Panc1 (cell line): ENCODE measurements at regions not wholly inside any gene's neighbourhood (a gene's known extent, or its start where the extent isn't known, plus 50 kb on each side); places are given as distances from the start of the nearest gene placed in this dataset.

Source experiments
- POLR2AphosphoS5 ChIP-seq: IDR thresholded peaks from 2 replicates; pipeline ENCODE4 v1.6.1; 2012; ENCODE audit warnings: mild to moderate bottlenecking, low read depth, low read length, moderate library complexity
- TCF7L2 ChIP-seq: IDR thresholded peaks from 2 replicates; pipeline ENCODE4 v1.6.1; 2011; ENCODE audit warnings: mild to moderate bottlenecking, low read depth, low read length, inconsistent platforms
- TF ChIP-seq, protein P1 (sequence below): fragments of 450-650 bp; IDR thresholded peaks from 2 replicates; pipeline ENCODE4 v1.5.1; 2017; ENCODE audit warnings: mild to moderate bottlenecking
- TF ChIP-seq, protein P2 (sequence below), 2 experiments: IDR thresholded peaks; 2 replicates each; pipeline ENCODE4 v1.6.1; 2011 to 2012; ENCODE audit warnings: low read depth in 2 of 2, control low read depth in 1 of 2, low read length in 1 of 2, mild to moderate bottlenecking in 1 of 2, moderate library complexity in 1 of 2; ENCODE audit not compliant: insufficient read depth in 1 of 2

DNA sequence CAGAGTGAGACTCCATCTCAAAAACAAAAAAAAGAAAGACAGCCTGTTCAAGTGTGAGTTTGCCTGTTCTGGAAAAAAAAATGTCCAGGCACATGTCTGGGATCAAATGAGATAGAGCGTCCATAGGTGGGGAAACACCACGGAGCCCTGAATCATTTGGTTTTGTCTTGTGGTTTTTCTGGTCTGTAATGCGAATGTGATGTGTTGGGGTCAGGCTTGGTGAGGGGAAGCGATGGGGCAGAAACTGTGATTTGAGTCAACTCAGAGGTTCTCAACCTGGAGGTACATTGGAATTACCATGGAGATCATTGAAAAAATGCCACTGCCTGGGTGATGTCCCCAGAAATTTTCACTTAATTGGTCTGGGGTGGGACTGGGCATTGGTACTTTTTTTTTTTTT is 183.9 kb upstream of the PWP1 start:
- TF ChIP-seq, protein P1, sequence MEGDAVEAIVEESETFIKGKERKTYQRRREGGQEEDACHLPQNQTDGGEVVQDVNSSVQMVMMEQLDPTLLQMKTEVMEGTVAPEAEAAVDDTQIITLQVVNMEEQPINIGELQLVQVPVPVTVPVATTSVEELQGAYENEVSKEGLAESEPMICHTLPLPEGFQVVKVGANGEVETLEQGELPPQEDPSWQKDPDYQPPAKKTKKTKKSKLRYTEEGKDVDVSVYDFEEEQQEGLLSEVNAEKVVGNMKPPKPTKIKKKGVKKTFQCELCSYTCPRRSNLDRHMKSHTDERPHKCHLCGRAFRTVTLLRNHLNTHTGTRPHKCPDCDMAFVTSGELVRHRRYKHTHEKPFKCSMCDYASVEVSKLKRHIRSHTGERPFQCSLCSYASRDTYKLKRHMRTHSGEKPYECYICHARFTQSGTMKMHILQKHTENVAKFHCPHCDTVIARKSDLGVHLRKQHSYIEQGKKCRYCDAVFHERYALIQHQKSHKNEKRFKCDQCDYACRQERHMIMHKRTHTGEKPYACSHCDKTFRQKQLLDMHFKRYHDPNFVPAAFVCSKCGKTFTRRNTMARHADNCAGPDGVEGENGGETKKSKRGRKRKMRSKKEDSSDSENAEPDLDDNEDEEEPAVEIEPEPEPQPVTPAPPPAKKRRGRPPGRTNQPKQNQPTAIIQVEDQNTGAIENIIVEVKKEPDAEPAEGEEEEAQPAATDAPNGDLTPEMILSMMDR, result no peak
- TF ChIP-seq POLR2AphosphoS5 (no peak), TCF7L2 (no peak)
- TF ChIP-seq, protein P2, sequence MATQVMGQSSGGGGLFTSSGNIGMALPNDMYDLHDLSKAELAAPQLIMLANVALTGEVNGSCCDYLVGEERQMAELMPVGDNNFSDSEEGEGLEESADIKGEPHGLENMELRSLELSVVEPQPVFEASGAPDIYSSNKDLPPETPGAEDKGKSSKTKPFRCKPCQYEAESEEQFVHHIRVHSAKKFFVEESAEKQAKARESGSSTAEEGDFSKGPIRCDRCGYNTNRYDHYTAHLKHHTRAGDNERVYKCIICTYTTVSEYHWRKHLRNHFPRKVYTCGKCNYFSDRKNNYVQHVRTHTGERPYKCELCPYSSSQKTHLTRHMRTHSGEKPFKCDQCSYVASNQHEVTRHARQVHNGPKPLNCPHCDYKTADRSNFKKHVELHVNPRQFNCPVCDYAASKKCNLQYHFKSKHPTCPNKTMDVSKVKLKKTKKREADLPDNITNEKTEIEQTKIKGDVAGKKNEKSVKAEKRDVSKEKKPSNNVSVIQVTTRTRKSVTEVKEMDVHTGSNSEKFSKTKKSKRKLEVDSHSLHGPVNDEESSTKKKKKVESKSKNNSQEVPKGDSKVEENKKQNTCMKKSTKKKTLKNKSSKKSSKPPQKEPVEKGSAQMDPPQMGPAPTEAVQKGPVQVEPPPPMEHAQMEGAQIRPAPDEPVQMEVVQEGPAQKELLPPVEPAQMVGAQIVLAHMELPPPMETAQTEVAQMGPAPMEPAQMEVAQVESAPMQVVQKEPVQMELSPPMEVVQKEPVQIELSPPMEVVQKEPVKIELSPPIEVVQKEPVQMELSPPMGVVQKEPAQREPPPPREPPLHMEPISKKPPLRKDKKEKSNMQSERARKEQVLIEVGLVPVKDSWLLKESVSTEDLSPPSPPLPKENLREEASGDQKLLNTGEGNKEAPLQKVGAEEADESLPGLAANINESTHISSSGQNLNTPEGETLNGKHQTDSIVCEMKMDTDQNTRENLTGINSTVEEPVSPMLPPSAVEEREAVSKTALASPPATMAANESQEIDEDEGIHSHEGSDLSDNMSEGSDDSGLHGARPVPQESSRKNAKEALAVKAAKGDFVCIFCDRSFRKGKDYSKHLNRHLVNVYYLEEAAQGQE (IDR thresholded peaks at IDR 0.05; ENCODE audit: insufficient read depth in 1 of 2, low read depth in 2 of 2, low read length in 1 of 2), result no peak
